ENCODE measurements at regions not wholly inside any gene's neighbourhood (a gene's known extent, or its start where the extent isn't known, plus 50 kb on each side); places are given as distances from the start of the nearest gene placed in this dataset.

DNA sequence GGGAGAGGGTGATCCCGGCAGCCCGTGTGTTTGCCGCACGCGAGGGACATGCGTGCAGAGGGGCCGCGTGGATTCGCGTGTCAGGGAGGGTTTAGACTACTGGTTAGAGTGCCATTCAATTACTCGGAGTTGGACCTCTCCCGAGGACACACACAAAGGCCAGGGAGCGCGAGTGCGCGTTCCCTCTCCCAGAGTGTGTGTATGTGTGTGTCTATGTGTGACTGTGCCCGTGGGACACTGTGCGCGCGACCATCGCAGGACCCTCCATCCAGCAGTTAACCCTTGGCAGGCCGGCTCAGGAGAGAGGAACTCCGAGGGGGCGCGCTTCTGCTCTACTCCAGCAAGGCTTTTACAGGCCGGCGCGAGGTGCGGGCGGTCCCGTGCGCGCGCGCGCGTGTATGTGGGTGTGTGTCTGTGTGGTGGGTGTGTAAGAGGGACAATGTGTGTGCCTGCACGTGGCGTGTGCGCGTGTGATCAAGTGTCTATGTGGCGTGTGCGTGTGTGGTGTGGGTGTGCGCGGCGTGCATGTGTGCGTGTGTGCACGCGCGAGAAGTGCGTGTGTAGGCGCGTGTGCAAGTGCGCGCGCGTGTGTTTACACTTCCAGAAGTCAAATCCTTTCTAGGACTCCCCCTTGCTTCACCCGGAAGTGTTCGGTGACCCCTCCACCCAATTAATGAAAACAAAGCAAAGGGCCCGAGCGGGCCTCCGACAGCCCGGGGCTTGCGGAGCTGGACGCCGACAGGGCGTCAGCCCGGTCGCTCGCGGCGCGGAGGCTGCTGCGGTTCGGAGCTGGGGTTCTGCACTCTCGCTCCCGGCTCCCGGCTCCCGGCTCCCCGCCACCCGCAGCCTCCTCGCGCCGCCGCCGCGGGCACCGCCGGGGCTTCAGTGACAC, 75.3 kb upstream of the TBCA start:
- TF ChIP-seq, protein P1, sequence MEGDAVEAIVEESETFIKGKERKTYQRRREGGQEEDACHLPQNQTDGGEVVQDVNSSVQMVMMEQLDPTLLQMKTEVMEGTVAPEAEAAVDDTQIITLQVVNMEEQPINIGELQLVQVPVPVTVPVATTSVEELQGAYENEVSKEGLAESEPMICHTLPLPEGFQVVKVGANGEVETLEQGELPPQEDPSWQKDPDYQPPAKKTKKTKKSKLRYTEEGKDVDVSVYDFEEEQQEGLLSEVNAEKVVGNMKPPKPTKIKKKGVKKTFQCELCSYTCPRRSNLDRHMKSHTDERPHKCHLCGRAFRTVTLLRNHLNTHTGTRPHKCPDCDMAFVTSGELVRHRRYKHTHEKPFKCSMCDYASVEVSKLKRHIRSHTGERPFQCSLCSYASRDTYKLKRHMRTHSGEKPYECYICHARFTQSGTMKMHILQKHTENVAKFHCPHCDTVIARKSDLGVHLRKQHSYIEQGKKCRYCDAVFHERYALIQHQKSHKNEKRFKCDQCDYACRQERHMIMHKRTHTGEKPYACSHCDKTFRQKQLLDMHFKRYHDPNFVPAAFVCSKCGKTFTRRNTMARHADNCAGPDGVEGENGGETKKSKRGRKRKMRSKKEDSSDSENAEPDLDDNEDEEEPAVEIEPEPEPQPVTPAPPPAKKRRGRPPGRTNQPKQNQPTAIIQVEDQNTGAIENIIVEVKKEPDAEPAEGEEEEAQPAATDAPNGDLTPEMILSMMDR (conservative IDR thresholded peaks at IDR 0.05; ENCODE audit: low read depth, low read length): no peak
- H3K4me3 ChIP-seq (ENCODE audit: low read length): peak overlapping the region; percentile 53
- DNase-seq (ENCODE audit: low read depth): no peak

DNA sequence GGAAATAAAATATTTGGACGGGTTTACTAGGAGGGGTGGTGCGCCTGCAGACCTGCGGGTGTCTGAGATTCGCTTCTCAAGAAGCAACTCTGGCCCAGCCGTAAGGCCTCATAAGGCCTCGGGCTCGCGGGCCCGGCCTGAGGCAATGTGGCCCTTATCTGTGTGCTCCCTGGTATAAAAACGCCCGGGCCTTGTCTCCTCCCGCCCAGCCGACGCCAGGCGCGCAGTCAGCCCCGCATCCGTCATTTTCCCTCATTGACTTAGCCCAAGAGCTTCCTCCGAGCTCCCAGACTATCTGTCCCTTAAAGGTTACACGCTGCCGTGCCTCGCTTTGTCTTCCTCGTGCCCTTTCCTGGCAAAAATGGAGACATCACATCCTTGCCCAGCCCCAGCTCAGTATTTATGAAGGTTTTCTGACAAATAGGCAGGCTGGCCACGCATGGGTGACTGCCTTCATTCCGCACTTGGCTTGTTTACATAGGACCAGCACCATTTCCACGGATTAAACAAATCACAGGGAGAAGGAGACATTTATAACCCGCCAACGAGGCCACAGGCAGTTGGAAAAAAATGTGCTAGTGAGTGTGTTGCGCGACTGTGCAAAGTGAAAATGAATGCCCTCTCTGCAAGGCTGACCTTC, 74.5 kb upstream of the TBCA start:
- TF ChIP-seq, protein P1 (conservative IDR thresholded peaks at IDR 0.05; ENCODE audit: low read depth, low read length): no peak
- no peak for DNase-seq (ENCODE audit: low read depth)
- H3K4me3 ChIP-seq (ENCODE audit: low read length): no peak overlapping the region

DNA sequence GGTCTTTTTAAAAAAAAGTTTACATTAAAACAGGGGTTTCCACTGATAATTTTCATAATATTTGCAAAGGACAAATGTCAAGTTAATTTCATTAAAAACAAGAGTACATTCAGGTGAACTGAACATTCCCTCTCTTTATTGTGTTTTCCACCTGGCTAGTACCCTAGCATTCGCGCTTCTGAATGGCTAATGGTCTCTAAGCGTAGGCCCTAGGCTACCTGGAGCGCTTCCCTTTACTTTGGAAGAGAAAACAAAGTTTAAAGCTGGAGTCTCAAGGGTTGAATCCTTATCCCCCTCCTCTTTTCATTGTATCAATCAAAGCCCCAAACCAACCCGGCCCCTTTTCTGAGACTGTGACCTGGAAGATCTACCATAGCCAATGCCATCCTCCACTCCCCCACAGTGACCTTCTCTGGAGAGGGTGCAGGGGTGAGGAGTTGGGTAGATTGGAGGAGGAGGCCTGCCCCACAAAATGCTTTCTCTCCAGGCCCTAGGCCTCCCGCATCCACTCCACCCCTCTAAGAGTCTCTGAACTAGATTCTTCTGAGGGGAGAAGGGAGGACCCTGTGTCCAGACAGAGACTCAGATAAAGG, 73.3 kb upstream of the TBCA start:
- no peak for DNase-seq (ENCODE audit: low read depth)
- H3K4me3 ChIP-seq (ENCODE audit: low read length): no peak overlapping the region
- TF ChIP-seq, protein P1 (conservative IDR thresholded peaks at IDR 0.05; ENCODE audit: low read depth, low read length): no peak

DNA sequence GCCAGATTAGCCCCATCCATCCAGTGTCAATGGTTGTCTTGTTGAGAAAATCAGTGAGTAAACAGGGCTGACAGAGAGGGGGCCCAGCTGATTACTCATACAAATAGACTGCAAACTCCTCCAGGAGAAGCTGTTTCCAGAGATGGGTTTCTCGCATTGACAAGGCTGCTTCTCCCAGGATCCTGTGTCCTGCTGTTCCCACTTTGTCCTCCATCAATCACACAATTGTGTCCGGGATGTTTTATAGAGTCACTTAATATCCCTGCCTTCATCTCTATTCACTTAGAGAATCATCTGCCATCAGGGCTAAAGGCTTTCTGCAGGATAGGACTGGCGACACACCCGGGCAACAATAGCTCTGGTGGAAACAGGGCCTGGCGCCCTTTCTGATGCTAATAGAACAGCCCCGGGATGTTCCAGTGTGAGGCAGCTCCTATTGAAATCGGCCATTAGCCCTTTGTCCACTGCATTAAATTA, 71.7 kb upstream of the TBCA start:
- H3K4me3 ChIP-seq (ENCODE audit: low read length): no peak overlapping the region
- TF ChIP-seq, protein P1 (conservative IDR thresholded peaks at IDR 0.05; ENCODE audit: low read depth, low read length): no peak
- DNase-seq (ENCODE audit: low read depth): no peak

DNA sequence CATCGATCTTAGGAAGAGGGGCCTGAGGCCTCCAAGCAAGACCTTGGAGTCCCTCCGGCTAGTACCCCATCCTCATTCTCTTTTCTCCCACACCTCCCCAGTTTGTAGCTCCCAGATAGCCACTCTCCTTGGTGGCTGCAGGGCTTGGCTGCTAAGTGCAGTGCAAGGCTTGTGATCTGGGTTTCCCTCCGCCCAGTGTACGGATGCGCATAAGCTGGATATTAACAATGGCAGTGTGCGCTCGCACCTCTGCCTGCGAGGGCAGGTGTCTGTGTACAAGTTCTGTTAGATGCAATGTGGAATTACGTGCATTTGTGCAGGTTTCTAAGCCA, 71.0 kb upstream of the TBCA start:
- TF ChIP-seq, protein P1 (conservative IDR thresholded peaks at IDR 0.05; ENCODE audit: low read depth, low read length): no peak
- no peak for DNase-seq (ENCODE audit: low read depth)
- no peak overlapping the region for H3K4me3 ChIP-seq (ENCODE audit: low read length)

DNA sequence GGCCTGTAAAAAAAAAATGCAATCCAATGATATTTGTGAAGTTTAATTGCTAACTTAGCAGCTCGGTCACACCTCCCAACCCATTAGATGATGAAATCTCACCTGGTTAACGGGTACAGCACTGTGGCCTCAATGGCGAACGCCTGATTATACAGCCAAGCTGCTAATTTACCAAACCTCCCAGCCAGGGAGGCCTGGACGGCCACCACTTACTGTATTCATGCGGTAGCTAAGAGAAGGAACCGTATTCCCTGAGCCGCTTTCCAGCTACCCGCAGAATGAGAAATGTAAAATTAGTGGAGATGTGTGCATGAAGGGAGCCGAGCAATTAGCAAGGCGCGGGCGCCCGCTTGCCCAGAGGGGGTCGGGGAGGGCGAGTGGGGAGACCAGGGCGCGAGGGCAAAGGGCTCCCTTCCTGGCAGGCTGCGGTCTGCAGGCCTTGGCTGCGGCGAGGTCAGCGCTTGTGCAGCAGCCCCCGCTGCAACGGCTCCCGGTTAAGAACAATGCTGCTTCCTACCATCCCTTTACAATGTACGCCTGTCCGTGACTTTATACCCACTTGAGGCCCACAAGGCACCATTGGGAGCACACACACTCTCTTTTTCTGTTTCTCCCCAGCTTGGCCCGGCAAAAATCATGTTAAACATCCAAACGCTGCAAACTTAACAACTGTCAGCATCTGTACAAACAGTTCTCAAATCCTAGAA, 70.4 kb upstream of the TBCA start:
- DNase-seq (ENCODE audit: low read depth): no peak
- TF ChIP-seq, protein P1 (conservative IDR thresholded peaks at IDR 0.05; ENCODE audit: low read depth, low read length): no peak
- no peak overlapping the region for H3K4me3 ChIP-seq (ENCODE audit: low read length)

Measured in retinal pigment epithelial cell (primary cell).